ENCODE measurements at regions not wholly inside any gene's neighbourhood (a gene's known extent, or its start where the extent isn't known, plus 50 kb on each side); places are given as distances from the start of the nearest gene placed in this dataset.

GRCh38 chr5:147989239-147989638 lies 74.5 kb upstream of the SPINK5 start:
- H3K4me3 ChIP-seq (ENCODE audit: low read depth, low read length) = no peak overlapping the region
- no peaks in the 10 kb centered on the region for H3K27me3 ChIP-seq (ENCODE audit: control insufficient read depth, insufficient read depth, low read length)
- DNase-seq (ENCODE audit: low read depth) = no peak
- no peaks in the 10 kb centered on the region for H3K36me3 ChIP-seq (ENCODE audit: control insufficient read depth, insufficient read depth, low read length)
- TF ChIP-seq, protein P1, sequence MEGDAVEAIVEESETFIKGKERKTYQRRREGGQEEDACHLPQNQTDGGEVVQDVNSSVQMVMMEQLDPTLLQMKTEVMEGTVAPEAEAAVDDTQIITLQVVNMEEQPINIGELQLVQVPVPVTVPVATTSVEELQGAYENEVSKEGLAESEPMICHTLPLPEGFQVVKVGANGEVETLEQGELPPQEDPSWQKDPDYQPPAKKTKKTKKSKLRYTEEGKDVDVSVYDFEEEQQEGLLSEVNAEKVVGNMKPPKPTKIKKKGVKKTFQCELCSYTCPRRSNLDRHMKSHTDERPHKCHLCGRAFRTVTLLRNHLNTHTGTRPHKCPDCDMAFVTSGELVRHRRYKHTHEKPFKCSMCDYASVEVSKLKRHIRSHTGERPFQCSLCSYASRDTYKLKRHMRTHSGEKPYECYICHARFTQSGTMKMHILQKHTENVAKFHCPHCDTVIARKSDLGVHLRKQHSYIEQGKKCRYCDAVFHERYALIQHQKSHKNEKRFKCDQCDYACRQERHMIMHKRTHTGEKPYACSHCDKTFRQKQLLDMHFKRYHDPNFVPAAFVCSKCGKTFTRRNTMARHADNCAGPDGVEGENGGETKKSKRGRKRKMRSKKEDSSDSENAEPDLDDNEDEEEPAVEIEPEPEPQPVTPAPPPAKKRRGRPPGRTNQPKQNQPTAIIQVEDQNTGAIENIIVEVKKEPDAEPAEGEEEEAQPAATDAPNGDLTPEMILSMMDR (IDR thresholded peaks at IDR 0.05; ENCODE audit: insufficient read depth, low read length, poor library complexity, severe bottlenecking) = no peak

DNA sequence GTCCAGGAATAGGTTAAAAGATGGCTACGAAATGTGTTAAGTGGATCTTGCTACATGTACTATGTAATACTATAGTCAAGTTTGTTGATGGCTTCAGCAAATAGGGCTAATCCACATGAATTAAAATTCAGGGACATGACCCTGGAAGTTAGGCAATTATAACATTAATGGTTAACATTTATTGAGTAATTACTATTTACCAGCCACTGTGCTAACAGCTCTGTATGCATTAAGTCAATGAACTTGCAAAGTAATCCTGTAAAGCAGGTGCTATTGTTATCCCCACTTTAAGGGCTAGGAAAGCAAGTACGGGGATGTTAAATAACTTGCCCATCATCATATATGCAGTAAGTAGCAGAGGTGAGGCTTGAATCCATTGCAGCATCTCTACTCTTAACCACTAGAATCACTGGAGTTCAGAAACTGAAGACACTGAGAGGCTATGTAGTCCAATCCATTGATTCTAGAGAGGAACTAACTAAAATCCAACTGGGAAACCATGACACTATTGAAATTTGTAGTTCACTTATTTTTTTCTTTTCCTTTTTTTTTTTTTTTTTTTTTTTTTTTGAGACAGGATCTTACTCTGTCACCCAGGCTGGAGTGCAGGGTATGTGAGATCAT lies 77.5 kb upstream of the SPINK5 start:
- Histone ChIP-seq H3K27me3 (ENCODE audit: control insufficient read depth, insufficient read depth, low read length) (no peaks in the 10 kb centered on the region), H3K36me3 (ENCODE audit: control insufficient read depth, insufficient read depth, low read length) (no peaks in the 10 kb centered on the region), H3K4me3 (ENCODE audit: low read depth, low read length) (no peak overlapping the region)
- DNase-seq (ENCODE audit: low read depth) = no peak
- TF ChIP-seq, protein P1 (IDR thresholded peaks at IDR 0.05; ENCODE audit: insufficient read depth, low read length, poor library complexity, severe bottlenecking) = no peak

DNA sequence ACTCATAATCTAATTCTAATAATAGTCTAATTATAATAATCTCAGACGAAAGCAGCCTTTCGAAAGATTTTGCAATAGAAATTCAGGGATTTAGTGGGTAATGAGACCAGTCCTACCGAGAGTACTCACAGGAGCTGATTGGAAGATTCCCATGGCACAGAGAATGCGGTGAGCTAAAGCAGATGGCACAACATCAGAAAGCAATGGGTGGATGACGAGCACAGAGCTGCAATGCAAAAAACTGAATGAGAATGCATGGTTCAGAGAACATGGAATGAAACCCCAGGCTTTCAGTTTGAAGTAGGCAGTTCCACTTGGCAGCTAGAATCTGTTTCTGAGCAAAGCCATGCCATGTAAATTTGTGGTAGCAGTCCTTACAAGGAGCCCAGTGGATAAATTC lies 78.2 kb upstream of the SPINK5 start:
- no peaks in the 10 kb centered on the region for H3K27me3 ChIP-seq (ENCODE audit: control insufficient read depth, insufficient read depth, low read length)
- no peaks in the 10 kb centered on the region for H3K36me3 ChIP-seq (ENCODE audit: control insufficient read depth, insufficient read depth, low read length)
- H3K4me3 ChIP-seq (ENCODE audit: low read depth, low read length) = no peak overlapping the region
- DNase-seq (ENCODE audit: low read depth) = no peak
- TF ChIP-seq, protein P1 (IDR thresholded peaks at IDR 0.05; ENCODE audit: insufficient read depth, low read length, poor library complexity, severe bottlenecking) = no peak

DNA sequence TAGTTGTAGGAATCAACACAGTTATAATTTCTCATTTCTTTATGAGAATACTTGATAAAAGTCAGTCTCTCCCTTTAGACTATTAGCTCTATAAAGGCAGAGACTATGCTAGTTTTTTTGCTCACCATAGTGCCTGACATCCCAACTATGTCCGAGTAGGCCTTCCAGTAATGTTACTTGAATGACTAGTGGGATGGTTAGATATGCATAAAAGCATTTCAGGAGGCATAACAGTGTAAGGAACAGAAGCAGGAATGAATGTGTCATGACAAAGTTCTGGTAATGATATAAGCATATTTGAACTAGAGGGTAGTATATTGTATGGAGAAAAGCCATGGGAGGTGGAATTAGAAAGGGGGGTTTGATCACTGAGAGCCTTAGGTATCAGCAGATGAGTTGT lies 77.4 kb upstream of the C5orf46 start:
- H3K36me3 ChIP-seq (ENCODE audit: control insufficient read depth, insufficient read depth, low read length) = no peaks in the 10 kb centered on the region
- TF ChIP-seq, protein P1 (IDR thresholded peaks at IDR 0.05; ENCODE audit: insufficient read depth, low read length, poor library complexity, severe bottlenecking) = no peak
- no peaks in the 10 kb centered on the region for H3K27me3 ChIP-seq (ENCODE audit: control insufficient read depth, insufficient read depth, low read length)
- no peak overlapping the region for H3K4me3 ChIP-seq (ENCODE audit: low read depth, low read length)
- no peak for DNase-seq (ENCODE audit: low read depth)

GRCh38 chr5:147981074-147981473 lies 74.7 kb upstream of the C5orf46 start:
- TF ChIP-seq, protein P1 (IDR thresholded peaks at IDR 0.05; ENCODE audit: insufficient read depth, low read length, poor library complexity, severe bottlenecking) = no peak
- H3K27me3 ChIP-seq (ENCODE audit: control insufficient read depth, insufficient read depth, low read length) = no peaks in the 10 kb centered on the region
- no peak overlapping the region for H3K4me3 ChIP-seq (ENCODE audit: low read depth, low read length)
- no peak for DNase-seq (ENCODE audit: low read depth)
- no peaks in the 10 kb centered on the region for H3K36me3 ChIP-seq (ENCODE audit: control insufficient read depth, insufficient read depth, low read length)

- TF ChIP-seq, protein P1 (IDR thresholded peaks at IDR 0.05; ENCODE audit: insufficient read depth, low read length, poor library complexity, severe bottlenecking) = no peak
- no peak overlapping the region for H3K4me3 ChIP-seq (ENCODE audit: low read depth, low read length)
- DNase-seq (ENCODE audit: low read depth) = no peak
- H3K36me3 ChIP-seq (ENCODE audit: control insufficient read depth, insufficient read depth, low read length) = no peaks in the 10 kb centered on the region
- no peaks in the 10 kb centered on the region for H3K27me3 ChIP-seq (ENCODE audit: control insufficient read depth, insufficient read depth, low read length)
These were observed 73.4 kb upstream of the C5orf46 start for GRCh38 chr5:147979761-147980160.
